GM23338 (cell line): ENCODE measurements at regions not wholly inside any gene's neighbourhood (a gene's known extent, or its start where the extent isn't known, plus 50 kb on each side); places are given as distances from the start of the nearest gene placed in this dataset.

Source experiments
- ATAC-seq: fragments of 200-7000 bp; cut with Tn5 transposase; 3 replicates; pipeline ENCODE4 v1.9.1; 2020
- DNase-seq: peaks from one replicate; pipeline ENCODE4 v3.0.0-alpha.2; 2015; ENCODE audit warnings: low spot score
- H2AFZ ChIP-seq: fragments of 200-600 bp; sonication (generic); 2 replicates; pipeline ENCODE4 v1.8.0; 2016; ENCODE audit warnings: antibody characterized with exemption, mild to moderate bottlenecking, moderate library complexity
- H3F3A ChIP-seq: fragments of 200-600 bp; sonication (generic); replicated peaks from 2 replicates; pipeline ENCODE4 v1.8.0; 2017; ENCODE audit warnings: antibody characterized with exemption, mixed run types, low read depth
- H3K27ac ChIP-seq: fragments of 200-600 bp; sonication (generic); 2 replicates; pipeline ENCODE4 v1.6.1; 2016; ENCODE audit warnings: low read depth
- H3K27me3 ChIP-seq: fragments of 200-600 bp; sonication (generic); 2 replicates; pipeline ENCODE4 v1.8.0; 2016; ENCODE audit warnings: mild to moderate bottlenecking, mixed run types, moderate library complexity; ENCODE audit not compliant: insufficient read depth
- H3K36me3 ChIP-seq: fragments of 200-600 bp; sonication (generic); 2 replicates; pipeline ENCODE4 v1.8.0; 2016; ENCODE audit warnings: mild to moderate bottlenecking; ENCODE audit not compliant: insufficient read depth
- H3K4me1 ChIP-seq: fragments of 200-600 bp; sonication (generic); 2 replicates; pipeline ENCODE4 v1.8.0; 2016; ENCODE audit warnings: mild to moderate bottlenecking, moderate library complexity; ENCODE audit not compliant: insufficient read depth
- H3K4me2 ChIP-seq: fragments of 200-600 bp; sonication (generic); 2 replicates; pipeline ENCODE4 v1.7.1; 2017; ENCODE audit warnings: mixed run types
- H3K4me3 ChIP-seq: fragments of 200-600 bp; sonication (generic); 2 replicates; pipeline ENCODE4 v1.6.1; 2016; ENCODE audit warnings: mixed run types
- H3K79me2 ChIP-seq: fragments of 200-600 bp; sonication (generic); replicated peaks from 2 replicates; pipeline ENCODE4 v1.8.0; 2017; ENCODE audit warnings: mild to moderate bottlenecking; ENCODE audit not compliant: insufficient read depth
- H3K9me2 ChIP-seq: fragments of 200-600 bp; sonication (generic); 2 replicates; pipeline ENCODE4 v1.8.0; 2017; ENCODE audit not compliant: insufficient read depth
- H4K20me1 ChIP-seq: fragments of 200-600 bp; sonication (generic); replicated peaks from 2 replicates; pipeline ENCODE4 v1.8.0; 2017; ENCODE audit warnings: mild to moderate bottlenecking; ENCODE audit not compliant: insufficient read depth
- H3K27ac Mint-ChIP-seq: 2 replicates; pipeline ENCODE4 v1.8.0; 2020; ENCODE audit warnings: inconsistent platforms, mild to moderate bottlenecking, moderate library complexity, mixed read lengths
- H3K27me3 Mint-ChIP-seq: 3 replicates; pipeline ENCODE4 v1.8.0; 2022; ENCODE audit warnings: low read depth, mild to moderate bottlenecking, moderate library complexity, mixed read lengths, inconsistent platforms; ENCODE audit not compliant: insufficient read depth, poor library complexity
- H3K36me3 Mint-ChIP-seq: 3 replicates; pipeline ENCODE4 v1.8.0; 2021; ENCODE audit warnings: low read depth, mild to moderate bottlenecking, inconsistent platforms, moderate library complexity, mixed read lengths
- H3K4me1 Mint-ChIP-seq: 3 replicates; pipeline ENCODE4 v1.8.0; 2020; ENCODE audit warnings: mild to moderate bottlenecking, inconsistent platforms, mixed read lengths
- H3K4me3 Mint-ChIP-seq: 3 replicates; pipeline ENCODE4 v1.8.0; 2021; ENCODE audit warnings: moderate library complexity, mild to moderate bottlenecking, inconsistent platforms, mixed read lengths
- H3K9me3 Mint-ChIP-seq: 3 replicates; pipeline ENCODE4 v1.8.0; 2020; ENCODE audit warnings: moderate library complexity, mild to moderate bottlenecking, inconsistent platforms, mixed read lengths
- CREB1 ChIP-seq: fragments of 250-450 bp; sonication (Bioruptor Pico); IDR thresholded peaks from 2 replicates; pipeline ENCODE4 v1.5.0; 2020; ENCODE audit warnings: low read depth, mild to moderate bottlenecking, moderate library complexity
- EZH2 ChIP-seq: fragments of 200-600 bp; sonication (generic); IDR thresholded peaks from one replicate; pipeline ENCODE4 v1.8.0; 2017; ENCODE audit warnings: antibody characterized with exemption, mild to moderate bottlenecking, low read depth; ENCODE audit not compliant: unreplicated experiment
- EZH2phosphoT487 ChIP-seq: fragments of 200-600 bp; sonication (generic); IDR thresholded peaks from one replicate; pipeline ENCODE4 v1.8.1; 2018; ENCODE audit warnings: antibody characterized with exemption; ENCODE audit not compliant: unreplicated experiment
- JUNB ChIP-seq: IDR thresholded peaks from one replicate; pipeline ENCODE4 v1.6.1; 2016; ENCODE audit warnings: antibody characterized with exemption; ENCODE audit not compliant: unreplicated experiment
- NANOG ChIP-seq: IDR thresholded peaks from 2 replicates; pipeline ENCODE4 v1.6.1; 2016; ENCODE audit warnings: antibody characterized with exemption, borderline replicate concordance
- POLR2AphosphoS5 ChIP-seq: IDR thresholded peaks from 2 replicates; pipeline ENCODE4 v1.6.1; 2016; ENCODE audit warnings: antibody characterized with exemption, low read depth
- STAT1 ChIP-seq: IDR thresholded peaks from one replicate; pipeline ENCODE4 v1.6.1; 2016; ENCODE audit warnings: antibody characterized with exemption; ENCODE audit not compliant: unreplicated experiment
- ZNF331 ChIP-seq: fragments of 250-450 bp; sonication (Bioruptor Pico); IDR thresholded peaks from 2 replicates; pipeline ENCODE4 v1.5.0; 2020; ENCODE audit warnings: low read depth, mild to moderate bottlenecking, moderate library complexity
- TF ChIP-seq, protein P1 (sequence below): IDR thresholded peaks from 2 replicates; pipeline ENCODE4 v1.6.1; 2016; ENCODE audit warnings: antibody characterized with exemption
- TF ChIP-seq, protein P2 (sequence below): IDR thresholded peaks from one replicate; pipeline ENCODE4 v1.6.1; 2018; ENCODE audit warnings: antibody characterized with exemption; ENCODE audit not compliant: unreplicated experiment
- TF ChIP-seq, protein P3 (sequence below), 2 experiments: fragments of 200-600 bp in 1 of 2; sonication (generic) in 1 of 2; conservative IDR thresholded peaks; 2 replicates each; pipeline versions ENCODE4 v1.5.1 to v1.6.1; 2016 to 2017; ENCODE audit warnings: antibody characterized with exemption in 2 of 2, low read depth in 2 of 2, mild to moderate bottlenecking in 2 of 2, moderate library complexity in 1 of 2
- TF ChIP-seq, protein P4 (sequence below): fragments of 250-450 bp; sonication (Bioruptor Pico); IDR thresholded peaks from 2 replicates; pipeline ENCODE4 v1.5.0; 2020; ENCODE audit warnings: mild to moderate bottlenecking, moderate library complexity

DNA sequence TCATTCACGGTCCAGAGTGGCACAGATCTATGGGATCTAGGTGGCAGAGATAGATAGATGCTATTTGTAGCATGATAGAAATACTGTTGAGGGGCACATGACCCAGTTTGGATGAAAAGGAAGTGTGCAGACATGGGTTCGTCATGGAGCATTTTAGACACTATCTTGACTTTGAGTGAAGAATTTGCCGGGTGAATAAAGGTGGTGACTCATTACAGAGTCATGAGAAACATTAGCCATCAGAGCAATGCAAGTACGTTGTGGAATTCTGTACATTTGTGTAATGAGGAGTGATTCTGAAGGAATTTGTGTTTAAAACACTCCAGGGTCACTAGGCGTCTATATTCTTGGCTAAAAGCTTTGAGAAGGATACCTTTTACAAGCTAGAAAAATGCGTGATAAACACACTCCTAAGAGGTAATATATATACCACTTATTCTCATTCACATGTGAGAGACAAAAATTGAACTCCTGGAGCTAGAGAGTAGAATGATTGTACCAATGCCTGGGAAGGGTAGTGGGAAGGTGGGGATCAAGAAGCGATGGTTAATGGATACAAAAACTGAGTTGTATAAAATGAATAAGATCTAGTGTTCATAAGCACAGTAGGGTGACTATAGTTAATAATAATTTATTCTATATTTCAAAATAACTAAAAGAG is 593.7 kb upstream of the LUZP2 start:
- Histone ChIP-seq H4K20me1 (no peaks in the 10 kb centered on the region), H3K27me3 (no peaks in the 10 kb centered on the region), H3K4me3 (no peak overlapping the region), H3F3A (no peaks in the 10 kb centered on the region), H3K36me3 (no peaks in the 10 kb centered on the region), H3K79me2 (no peaks in the 10 kb centered on the region), H3K27ac (no peak overlapping the region), H2AFZ (no peak overlapping the region), H3K4me2 (no peak overlapping the region), H3K9me2 (no peaks in the 10 kb centered on the region), H3K4me1 (no peaks in the 10 kb centered on the region)
- TF ChIP-seq ZNF331 (no peak), NANOG (no peak), EZH2 (no peak), EZH2phosphoT487 (no peak), JUNB (no peak), POLR2AphosphoS5 (no peak), CREB1 (no peak), STAT1 (no peak)
- TF ChIP-seq, protein P1, sequence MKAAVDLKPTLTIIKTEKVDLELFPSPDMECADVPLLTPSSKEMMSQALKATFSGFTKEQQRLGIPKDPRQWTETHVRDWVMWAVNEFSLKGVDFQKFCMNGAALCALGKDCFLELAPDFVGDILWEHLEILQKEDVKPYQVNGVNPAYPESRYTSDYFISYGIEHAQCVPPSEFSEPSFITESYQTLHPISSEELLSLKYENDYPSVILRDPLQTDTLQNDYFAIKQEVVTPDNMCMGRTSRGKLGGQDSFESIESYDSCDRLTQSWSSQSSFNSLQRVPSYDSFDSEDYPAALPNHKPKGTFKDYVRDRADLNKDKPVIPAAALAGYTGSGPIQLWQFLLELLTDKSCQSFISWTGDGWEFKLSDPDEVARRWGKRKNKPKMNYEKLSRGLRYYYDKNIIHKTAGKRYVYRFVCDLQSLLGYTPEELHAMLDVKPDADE = no peak
- TF ChIP-seq, protein P2, sequence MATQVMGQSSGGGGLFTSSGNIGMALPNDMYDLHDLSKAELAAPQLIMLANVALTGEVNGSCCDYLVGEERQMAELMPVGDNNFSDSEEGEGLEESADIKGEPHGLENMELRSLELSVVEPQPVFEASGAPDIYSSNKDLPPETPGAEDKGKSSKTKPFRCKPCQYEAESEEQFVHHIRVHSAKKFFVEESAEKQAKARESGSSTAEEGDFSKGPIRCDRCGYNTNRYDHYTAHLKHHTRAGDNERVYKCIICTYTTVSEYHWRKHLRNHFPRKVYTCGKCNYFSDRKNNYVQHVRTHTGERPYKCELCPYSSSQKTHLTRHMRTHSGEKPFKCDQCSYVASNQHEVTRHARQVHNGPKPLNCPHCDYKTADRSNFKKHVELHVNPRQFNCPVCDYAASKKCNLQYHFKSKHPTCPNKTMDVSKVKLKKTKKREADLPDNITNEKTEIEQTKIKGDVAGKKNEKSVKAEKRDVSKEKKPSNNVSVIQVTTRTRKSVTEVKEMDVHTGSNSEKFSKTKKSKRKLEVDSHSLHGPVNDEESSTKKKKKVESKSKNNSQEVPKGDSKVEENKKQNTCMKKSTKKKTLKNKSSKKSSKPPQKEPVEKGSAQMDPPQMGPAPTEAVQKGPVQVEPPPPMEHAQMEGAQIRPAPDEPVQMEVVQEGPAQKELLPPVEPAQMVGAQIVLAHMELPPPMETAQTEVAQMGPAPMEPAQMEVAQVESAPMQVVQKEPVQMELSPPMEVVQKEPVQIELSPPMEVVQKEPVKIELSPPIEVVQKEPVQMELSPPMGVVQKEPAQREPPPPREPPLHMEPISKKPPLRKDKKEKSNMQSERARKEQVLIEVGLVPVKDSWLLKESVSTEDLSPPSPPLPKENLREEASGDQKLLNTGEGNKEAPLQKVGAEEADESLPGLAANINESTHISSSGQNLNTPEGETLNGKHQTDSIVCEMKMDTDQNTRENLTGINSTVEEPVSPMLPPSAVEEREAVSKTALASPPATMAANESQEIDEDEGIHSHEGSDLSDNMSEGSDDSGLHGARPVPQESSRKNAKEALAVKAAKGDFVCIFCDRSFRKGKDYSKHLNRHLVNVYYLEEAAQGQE = no peak
- TF ChIP-seq, protein P3, sequence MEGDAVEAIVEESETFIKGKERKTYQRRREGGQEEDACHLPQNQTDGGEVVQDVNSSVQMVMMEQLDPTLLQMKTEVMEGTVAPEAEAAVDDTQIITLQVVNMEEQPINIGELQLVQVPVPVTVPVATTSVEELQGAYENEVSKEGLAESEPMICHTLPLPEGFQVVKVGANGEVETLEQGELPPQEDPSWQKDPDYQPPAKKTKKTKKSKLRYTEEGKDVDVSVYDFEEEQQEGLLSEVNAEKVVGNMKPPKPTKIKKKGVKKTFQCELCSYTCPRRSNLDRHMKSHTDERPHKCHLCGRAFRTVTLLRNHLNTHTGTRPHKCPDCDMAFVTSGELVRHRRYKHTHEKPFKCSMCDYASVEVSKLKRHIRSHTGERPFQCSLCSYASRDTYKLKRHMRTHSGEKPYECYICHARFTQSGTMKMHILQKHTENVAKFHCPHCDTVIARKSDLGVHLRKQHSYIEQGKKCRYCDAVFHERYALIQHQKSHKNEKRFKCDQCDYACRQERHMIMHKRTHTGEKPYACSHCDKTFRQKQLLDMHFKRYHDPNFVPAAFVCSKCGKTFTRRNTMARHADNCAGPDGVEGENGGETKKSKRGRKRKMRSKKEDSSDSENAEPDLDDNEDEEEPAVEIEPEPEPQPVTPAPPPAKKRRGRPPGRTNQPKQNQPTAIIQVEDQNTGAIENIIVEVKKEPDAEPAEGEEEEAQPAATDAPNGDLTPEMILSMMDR (conservative IDR thresholded peaks at IDR 0.05; ENCODE audit: low read depth in 2 of 2) = no peak
- TF ChIP-seq, protein P4, sequence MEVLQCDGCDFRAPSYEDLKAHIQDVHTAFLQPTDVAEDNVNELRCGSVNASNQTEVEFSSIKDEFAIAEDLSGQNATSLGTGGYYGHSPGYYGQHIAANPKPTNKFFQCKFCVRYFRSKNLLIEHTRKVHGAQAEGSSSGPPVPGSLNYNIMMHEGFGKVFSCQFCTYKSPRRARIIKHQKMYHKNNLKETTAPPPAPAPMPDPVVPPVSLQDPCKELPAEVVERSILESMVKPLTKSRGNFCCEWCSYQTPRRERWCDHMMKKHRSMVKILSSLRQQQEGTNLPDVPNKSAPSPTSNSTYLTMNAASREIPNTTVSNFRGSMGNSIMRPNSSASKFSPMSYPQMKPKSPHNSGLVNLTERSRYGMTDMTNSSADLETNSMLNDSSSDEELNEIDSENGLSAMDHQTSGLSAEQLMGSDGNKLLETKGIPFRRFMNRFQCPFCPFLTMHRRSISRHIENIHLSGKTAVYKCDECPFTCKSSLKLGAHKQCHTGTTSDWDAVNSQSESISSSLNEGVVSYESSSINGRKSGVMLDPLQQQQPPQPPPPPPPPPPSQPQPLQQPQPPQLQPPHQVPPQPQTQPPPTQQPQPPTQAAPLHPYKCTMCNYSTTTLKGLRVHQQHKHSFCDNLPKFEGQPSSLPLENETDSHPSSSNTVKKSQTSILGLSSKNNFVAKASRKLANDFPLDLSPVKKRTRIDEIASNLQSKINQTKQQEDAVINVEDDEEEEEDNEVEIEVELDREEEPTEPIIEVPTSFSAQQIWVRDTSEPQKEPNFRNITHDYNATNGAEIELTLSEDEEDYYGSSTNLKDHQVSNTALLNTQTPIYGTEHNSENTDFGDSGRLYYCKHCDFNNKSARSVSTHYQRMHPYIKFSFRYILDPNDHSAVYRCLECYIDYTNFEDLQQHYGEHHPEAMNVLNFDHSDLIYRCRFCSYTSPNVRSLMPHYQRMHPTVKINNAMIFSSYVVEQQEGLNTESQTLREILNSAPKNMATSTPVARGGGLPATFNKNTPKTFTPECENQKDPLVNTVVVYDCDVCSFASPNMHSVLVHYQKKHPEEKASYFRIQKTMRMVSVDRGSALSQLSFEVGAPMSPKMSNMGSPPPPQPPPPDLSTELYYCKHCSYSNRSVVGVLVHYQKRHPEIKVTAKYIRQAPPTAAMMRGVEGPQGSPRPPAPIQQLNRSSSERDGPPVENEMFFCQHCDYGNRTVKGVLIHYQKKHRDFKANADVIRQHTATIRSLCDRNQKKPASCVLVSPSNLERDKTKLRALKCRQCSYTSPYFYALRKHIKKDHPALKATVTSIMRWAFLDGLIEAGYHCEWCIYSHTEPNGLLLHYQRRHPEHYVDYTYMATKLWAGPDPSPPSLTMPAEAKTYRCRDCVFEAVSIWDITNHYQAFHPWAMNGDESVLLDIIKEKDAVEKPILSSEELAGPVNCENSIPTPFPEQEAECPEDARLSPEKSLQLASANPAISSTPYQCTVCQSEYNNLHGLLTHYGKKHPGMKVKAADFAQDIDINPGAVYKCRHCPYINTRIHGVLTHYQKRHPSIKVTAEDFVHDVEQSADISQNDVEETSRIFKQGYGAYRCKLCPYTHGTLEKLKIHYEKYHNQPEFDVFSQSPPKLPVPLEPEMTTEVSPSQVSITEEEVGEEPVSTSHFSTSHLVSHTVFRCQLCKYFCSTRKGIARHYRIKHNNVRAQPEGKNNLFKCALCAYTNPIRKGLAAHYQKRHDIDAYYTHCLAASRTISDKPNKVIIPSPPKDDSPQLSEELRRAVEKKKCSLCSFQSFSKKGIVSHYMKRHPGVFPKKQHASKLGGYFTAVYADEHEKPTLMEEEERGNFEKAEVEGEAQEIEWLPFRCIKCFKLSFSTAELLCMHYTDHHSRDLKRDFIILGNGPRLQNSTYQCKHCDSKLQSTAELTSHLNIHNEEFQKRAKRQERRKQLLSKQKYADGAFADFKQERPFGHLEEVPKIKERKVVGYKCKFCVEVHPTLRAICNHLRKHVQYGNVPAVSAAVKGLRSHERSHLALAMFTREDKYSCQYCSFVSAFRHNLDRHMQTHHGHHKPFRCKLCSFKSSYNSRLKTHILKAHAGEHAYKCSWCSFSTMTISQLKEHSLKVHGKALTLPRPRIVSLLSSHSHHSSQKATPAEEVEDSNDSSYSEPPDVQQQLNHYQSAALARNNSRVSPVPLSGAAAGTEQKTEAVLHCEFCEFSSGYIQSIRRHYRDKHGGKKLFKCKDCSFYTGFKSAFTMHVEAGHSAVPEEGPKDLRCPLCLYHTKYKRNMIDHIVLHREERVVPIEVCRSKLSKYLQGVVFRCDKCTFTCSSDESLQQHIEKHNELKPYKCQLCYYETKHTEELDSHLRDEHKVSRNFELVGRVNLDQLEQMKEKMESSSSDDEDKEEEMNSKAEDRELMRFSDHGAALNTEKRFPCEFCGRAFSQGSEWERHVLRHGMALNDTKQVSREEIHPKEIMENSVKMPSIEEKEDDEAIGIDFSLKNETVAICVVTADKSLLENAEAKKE (CRISPR knock-in tag) = no peak
- Mint-ChIP-seq H3K9me3 (no peaks in the 10 kb centered on the region), H3K4me3 (no peak overlapping the region), H3K36me3 (no peaks in the 10 kb centered on the region), H3K27ac (no peak overlapping the region), H3K27me3 (peaks cover 2% of the 10 kb centered on the region), H3K4me1 (no peaks in the 10 kb centered on the region)
- ATAC-seq (no peak), DNase-seq (no peak)
